ENCODE measurements at regions not wholly inside any gene's neighbourhood (a gene's known extent, or its start where the extent isn't known, plus 50 kb on each side); places are given as distances from the start of the nearest gene placed in this dataset.
"Not testable (repeated sequence)": the region's sequence is repeated elsewhere in the genome, so short reads cannot be mapped to it uniquely, and the experiment has no call there.

- Histone ChIP-seq H3K9me3 (no peaks in the 10 kb centered on the region), H3K4me3 (no peak overlapping the region), H3K27me3 (no peaks in the 10 kb centered on the region), H3K27ac (peak overlapping the region; percentile 52), H3K4me1 (peaks cover 4% of the 10 kb centered on the region), H3K36me3 (no peaks in the 10 kb centered on the region)
- intact Hi-C loops (cut with DNase I): no loop called here
- ATAC-seq (peak; percentile 63), DNase-seq (peak; percentile 67)
- TF ChIP-seq CTCF (IDR thresholded peaks at IDR 0.05): no peak
Observed at GRCh38 chr3:105139881-105140560, 226.7 kb upstream of the ALCAM start.

- Histone ChIP-seq H3K4me1 (peaks cover 4% of the 10 kb centered on the region), H3K4me3 (no peak overlapping the region), H3K9me3 (no peaks in the 10 kb centered on the region), H3K36me3 (no peaks in the 10 kb centered on the region), H3K27ac (peak overlapping the region; percentile 52), H3K27me3 (no peaks in the 10 kb centered on the region)
- ATAC-seq: peak; percentile 86
- DNase-seq: no peak
- intact Hi-C loops (cut with DNase I): no loop called here
- no peak for TF ChIP-seq CTCF (IDR thresholded peaks at IDR 0.05)
Observed at GRCh38 chr3:105140899-105141367, 225.8 kb upstream of the ALCAM start.

- no peak for TF ChIP-seq CTCF (IDR thresholded peaks at IDR 0.05)
Observed at GRCh38 chr3:105144837-105145236, 221.9 kb upstream of the ALCAM start.

GRCh38 chr3:105145511-105145910, 221.2 kb upstream of the ALCAM start:
- Histone ChIP-seq H3K27me3 (no peaks in the 10 kb centered on the region), H3K4me1 (peaks cover 2% of the 10 kb centered on the region), H3K36me3 (no peaks in the 10 kb centered on the region), H3K27ac (no peak overlapping the region), H3K4me3 (no peak overlapping the region), H3K9me3 (no peaks in the 10 kb centered on the region)
- ATAC-seq: no peak
- no peak for DNase-seq
- TF ChIP-seq CTCF (IDR thresholded peaks at IDR 0.05): no peak
- intact Hi-C loops (cut with DNase I): no loop called here

More at GRCh38 chr3:105144837-105145236, 221.9 kb upstream of the ALCAM start:
- intact Hi-C loops (cut with DNase I): no loop called here
- ATAC-seq (no peak), DNase-seq (no peak)
- H3K27me3 ChIP-seq: no peaks in the 10 kb centered on the region
- no peak overlapping the region for H3K27ac ChIP-seq
- H3K36me3 ChIP-seq: no peaks in the 10 kb centered on the region
- H3K9me3 ChIP-seq: no peaks in the 10 kb centered on the region
- no peak overlapping the region for H3K4me3 ChIP-seq
- H3K4me1 ChIP-seq: peaks cover 4% of the 10 kb centered on the region

GRCh38 chr3:105149197-105149596, 217.5 kb upstream of the ALCAM start:
- H3K4me3 ChIP-seq; H3K27me3 ChIP-seq; ATAC-seq; H3K27ac ChIP-seq; intact Hi-C loops (cut with DNase I); H3K9me3 ChIP-seq; DNase-seq; H3K36me3 ChIP-seq; H3K4me1 ChIP-seq: not testable (repeated sequence)

GRCh38 chr3:105152987-105153386, 213.7 kb upstream of the ALCAM start:
- Histone ChIP-seq H3K4me3 (no peak overlapping the region), H3K4me1 (no peaks in the 10 kb centered on the region), H3K27me3 (no peaks in the 10 kb centered on the region), H3K36me3 (no peaks in the 10 kb centered on the region), H3K9me3 (no peaks in the 10 kb centered on the region), H3K27ac (no peak overlapping the region)
- intact Hi-C loops (cut with DNase I): no loop called here
- TF ChIP-seq CTCF (IDR thresholded peaks at IDR 0.05): no peak
- no peak for ATAC-seq
- DNase-seq: no peak

All from upper lobe of right lung (tissue), 1 donor.